CD4-positive, alpha-beta T cell (primary cell): ENCODE measurements at regions not wholly inside any gene's neighbourhood (a gene's known extent, or its start where the extent isn't known, plus 50 kb on each side); places are given as distances from the start of the nearest gene placed in this dataset.

Source experiments
- ATAC-seq: fragments of 200-7000 bp; cut with Tn5 transposase; one replicate; pipeline ENCODE4 v1.10.0; 2022; ENCODE audit warnings: mild to moderate bottlenecking; ENCODE audit not compliant: poor library complexity
- CTCF ChIA-PET: fragments of 350-600 bp; sonication (Branson Sonifier 250); formaldehyde crosslinking; loops from one replicate; lab custom pipeline; 2021; ENCODE audit warnings: antibody characterized with exemption, inconsistent platforms; lab: Charles Lee
- POLR2A ChIA-PET: fragments of 350-600 bp; sonication (Branson Sonifier 250); formaldehyde crosslinking; loops from one replicate; lab custom pipeline; 2021; ENCODE audit warnings: antibody characterized with exemption, inconsistent platforms; lab: Charles Lee
- DNase-seq, 14 experiments: peaks; one replicate each; pipeline ENCODE4 v3.0.0-alpha.2; 2013 to 2020; ENCODE audit warnings: mixed read lengths in 2 of 14
- H3K27ac ChIP-seq, 2 donors: one replicate each; pipeline versions ENCODE4 v1.5.1 to v1.7.0; 2013; ENCODE audit warnings: low read length in 2 of 2, low read depth in 1 of 2, mild to moderate bottlenecking in 1 of 2
- H3K27me3 ChIP-seq, 2 experiments: 1 replicate in 1 of 2; 2 replicates in 1 of 2; pipeline versions ENCODE4 v1.6.1 to v1.7.0; 2013; ENCODE audit warnings: low read length in 2 of 2, control low read depth in 1 of 2, mild to moderate bottlenecking in 1 of 2, moderate library complexity in 1 of 2; ENCODE audit not compliant: insufficient read depth in 2 of 2, control insufficient read depth in 1 of 2
- H3K36me3 ChIP-seq: one replicate; pipeline ENCODE4 v1.6.1; 2013; ENCODE audit warnings: low read length, control low read depth; ENCODE audit not compliant: insufficient read depth
- H3K4me1 ChIP-seq: one replicate; pipeline ENCODE4 v1.6.1; 2013; ENCODE audit warnings: low read length, control low read depth; ENCODE audit not compliant: insufficient read depth
- H3K4me3 ChIP-seq: one replicate; pipeline ENCODE4 v1.5.1; 2013; ENCODE audit warnings: mild to moderate bottlenecking, low read length, moderate library complexity
- H3K9me3 ChIP-seq, 2 experiments: 1 replicate in 1 of 2; 2 replicates in 1 of 2; pipeline versions ENCODE4 v1.6.1 to v1.7.0; 2013; ENCODE audit warnings: low read length in 2 of 2, mild to moderate bottlenecking in 2 of 2, control low read depth in 1 of 2, moderate library complexity in 1 of 2; ENCODE audit not compliant: control insufficient read depth in 1 of 2, insufficient read depth in 1 of 2
- H3K27ac Mint-ChIP-seq: one replicate; pipeline ENCODE4 v1.8.0; 2020; ENCODE audit warnings: mixed read lengths
- H3K27me3 Mint-ChIP-seq: one replicate; pipeline ENCODE4 v1.8.0; 2021; ENCODE audit warnings: mixed read lengths
- H3K36me3 Mint-ChIP-seq: one replicate; pipeline ENCODE4 v1.8.0; 2021; ENCODE audit warnings: low read depth, mixed read lengths
- H3K4me1 Mint-ChIP-seq: one replicate; pipeline ENCODE4 v1.8.0; 2021; ENCODE audit warnings: low read depth, mixed read lengths
- H3K4me3 Mint-ChIP-seq: one replicate; pipeline ENCODE4 v1.8.0; 2020; ENCODE audit warnings: mild to moderate bottlenecking, mixed read lengths
- H3K9me3 Mint-ChIP-seq: one replicate; pipeline ENCODE4 v1.8.0; 2020; ENCODE audit warnings: mixed read lengths
- intact Hi-C, 2 experiments: fragments of 100-400 bp; cut with DNase I in 1 of 2; cut with micrococcal nuclease in 1 of 2; formaldehyde crosslinking; loops; one replicate each; pipeline versions ENCODE4 v1.15.1 to v1.9.0; 2023 to 2025; cut with DNase I, micrococcal nuclease
- TF ChIP-seq, protein P1 (sequence below): fragments of 200-600 bp; IDR thresholded peaks from one replicate; pipeline ENCODE4 v1.8.0; 2022; ENCODE audit warnings: antibody characterized with exemption, mild to moderate bottlenecking

DNA sequence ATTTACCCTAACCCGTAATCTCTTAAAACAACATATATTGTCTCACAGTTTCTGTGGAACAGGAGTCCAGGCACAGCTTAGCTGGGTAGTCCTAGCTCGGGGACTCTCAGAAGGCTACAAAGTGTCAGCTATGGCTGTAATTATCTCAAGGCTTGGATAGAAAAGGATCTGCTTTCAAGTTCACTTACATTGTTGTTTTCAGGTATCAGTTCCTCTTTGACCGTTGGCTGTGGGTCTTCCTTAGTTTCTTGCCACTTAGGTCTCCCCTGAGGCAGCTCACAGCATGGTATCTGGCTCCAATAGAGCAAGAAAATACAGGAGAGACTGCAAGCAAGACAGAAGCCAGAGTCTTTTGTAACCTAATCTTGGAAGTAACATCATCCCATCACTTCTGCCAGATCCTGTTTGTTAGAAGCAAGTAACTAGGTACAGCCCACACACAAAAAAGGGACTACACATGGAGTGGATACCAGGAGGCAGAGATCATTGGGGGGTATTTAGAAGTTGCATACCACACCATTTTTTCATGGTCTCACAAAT is 137.0 kb downstream of the MAGEB5 start:
- Mint-ChIP-seq H3K4me3 (no peak overlapping the region), H3K9me3 (no peaks in the 10 kb centered on the region), H3K27me3 (no peaks in the 10 kb centered on the region), H3K4me1 (no peaks in the 10 kb centered on the region), H3K36me3 (no peaks in the 10 kb centered on the region), H3K27ac (no peak overlapping the region)
- Histone ChIP-seq H3K27me3 (no peaks in the 10 kb centered on the region), H3K4me1 (no peaks in the 10 kb centered on the region), H3K27ac (no peak overlapping the region), H3K36me3 (no peaks in the 10 kb centered on the region), H3K4me3 (no peak overlapping the region), H3K9me3 (no peaks in the 10 kb centered on the region)
- TF ChIP-seq, protein P1, sequence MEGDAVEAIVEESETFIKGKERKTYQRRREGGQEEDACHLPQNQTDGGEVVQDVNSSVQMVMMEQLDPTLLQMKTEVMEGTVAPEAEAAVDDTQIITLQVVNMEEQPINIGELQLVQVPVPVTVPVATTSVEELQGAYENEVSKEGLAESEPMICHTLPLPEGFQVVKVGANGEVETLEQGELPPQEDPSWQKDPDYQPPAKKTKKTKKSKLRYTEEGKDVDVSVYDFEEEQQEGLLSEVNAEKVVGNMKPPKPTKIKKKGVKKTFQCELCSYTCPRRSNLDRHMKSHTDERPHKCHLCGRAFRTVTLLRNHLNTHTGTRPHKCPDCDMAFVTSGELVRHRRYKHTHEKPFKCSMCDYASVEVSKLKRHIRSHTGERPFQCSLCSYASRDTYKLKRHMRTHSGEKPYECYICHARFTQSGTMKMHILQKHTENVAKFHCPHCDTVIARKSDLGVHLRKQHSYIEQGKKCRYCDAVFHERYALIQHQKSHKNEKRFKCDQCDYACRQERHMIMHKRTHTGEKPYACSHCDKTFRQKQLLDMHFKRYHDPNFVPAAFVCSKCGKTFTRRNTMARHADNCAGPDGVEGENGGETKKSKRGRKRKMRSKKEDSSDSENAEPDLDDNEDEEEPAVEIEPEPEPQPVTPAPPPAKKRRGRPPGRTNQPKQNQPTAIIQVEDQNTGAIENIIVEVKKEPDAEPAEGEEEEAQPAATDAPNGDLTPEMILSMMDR: no peak
- ChIA-PET POLR2A (no interaction called here), CTCF (no interaction called here)
- intact Hi-C loops: no loop called here
- DNase-seq: no peak
- ATAC-seq: no peak

DNA sequence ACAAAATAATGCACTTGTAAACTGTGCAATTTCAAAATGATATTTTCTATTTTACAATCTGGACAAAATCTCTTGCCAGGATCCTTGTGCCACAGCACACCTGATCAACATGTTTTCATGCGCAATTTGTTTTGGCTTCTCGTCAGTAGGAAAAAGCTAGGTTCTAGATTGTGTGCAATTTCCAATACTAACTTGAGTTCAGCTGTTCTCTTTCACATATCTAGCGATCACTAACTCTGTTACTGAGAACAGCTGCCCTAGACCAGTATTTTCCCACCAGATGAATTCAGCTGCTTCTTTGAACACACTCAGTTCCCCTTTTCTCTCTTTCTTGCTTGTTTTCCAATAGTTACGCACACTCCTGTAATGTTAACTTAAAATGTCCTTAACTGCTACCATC is 131.2 kb downstream of the MAGEB5 start:
- ChIA-PET POLR2A (no interaction called here), CTCF (no interaction called here)
- Mint-ChIP-seq H3K27ac (no peak overlapping the region), H3K36me3 (no peaks in the 10 kb centered on the region), H3K9me3 (peaks cover 2% of the 10 kb centered on the region), H3K4me3 (no peak overlapping the region), H3K4me1 (no peaks in the 10 kb centered on the region), H3K27me3 (no peaks in the 10 kb centered on the region)
- intact Hi-C loops: no loop called here
- no peak for ATAC-seq
- Histone ChIP-seq H3K27me3 (no peaks in the 10 kb centered on the region), H3K4me1 (no peaks in the 10 kb centered on the region), H3K4me3 (no peak overlapping the region), H3K27ac (no peak overlapping the region), H3K9me3 (peaks cover 0 to 4% of the 10 kb centered on the region in 2 experiments), H3K36me3 (no peaks in the 10 kb centered on the region)
- TF ChIP-seq, protein P1: no peak
- no peak for DNase-seq

DNA sequence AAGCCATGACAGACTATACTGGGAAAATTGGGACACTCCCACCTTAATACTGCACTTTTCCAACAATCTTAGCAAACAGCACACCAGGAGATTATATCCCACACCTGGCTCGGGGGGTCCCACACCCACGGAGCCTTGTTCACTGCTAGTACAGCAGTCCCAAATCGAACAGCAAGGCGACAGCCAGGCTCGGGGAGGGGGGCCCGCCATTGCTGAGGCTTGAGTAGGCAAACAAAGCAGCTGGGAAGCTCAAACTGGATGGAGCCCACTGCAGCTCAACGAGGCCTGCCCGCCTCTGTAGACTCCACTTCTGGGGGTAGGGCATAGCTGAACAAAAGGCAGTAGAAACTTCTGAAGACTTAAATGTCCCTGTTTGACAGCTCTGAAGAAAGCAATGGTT is 118.3 kb downstream of the MAGEB5 start:
- no peak overlapping the region for H3K27ac ChIP-seq
- peaks cover 0 to 7% of the 10 kb centered on the region in 2 experiments for H3K9me3 ChIP-seq
- intact Hi-C loops: no loop called here
- DNase-seq (no peak), ATAC-seq (no peak)
- H3K4me1 Mint-ChIP-seq: no peaks in the 10 kb centered on the region
- no peak overlapping the region for H3K4me3 Mint-ChIP-seq
- no peaks in the 10 kb centered on the region for H3K27me3 ChIP-seq
- TF ChIP-seq, protein P1: no peak
- H3K4me3 ChIP-seq: no peak overlapping the region
- no peaks in the 10 kb centered on the region for H3K27me3 Mint-ChIP-seq
- no peaks in the 10 kb centered on the region for H3K36me3 Mint-ChIP-seq
- ChIA-PET CTCF (no interaction called here), POLR2A (no interaction called here)
- no peaks in the 10 kb centered on the region for H3K9me3 Mint-ChIP-seq
- H3K4me1 ChIP-seq: no peaks in the 10 kb centered on the region
- no peaks in the 10 kb centered on the region for H3K36me3 ChIP-seq
- H3K27ac Mint-ChIP-seq: no peak overlapping the region
